ENCODE measurements at regions not wholly inside any gene's neighbourhood (a gene's known extent, or its start where the extent isn't known, plus 50 kb on each side); places are given as distances from the start of the nearest gene placed in this dataset.

GRCh38 chr4:41806807-41807206 lies 58.3 kb upstream of the PHOX2B start:
- in situ Hi-C loops (cut with HindIII; ENCODE audit: low pct_unique_long_range_greater_than_20kb, low sequenced_read_pairs): no loop called here
- DNase-seq (ENCODE audit: low read depth): no peak

- in situ Hi-C loops (cut with HindIII; ENCODE audit: low pct_unique_long_range_greater_than_20kb, low sequenced_read_pairs): no loop called here
- DNase-seq (ENCODE audit: low read depth): no peak
Measured at GRCh38 chr4:41802590-41802989, 54.1 kb upstream of the PHOX2B start.

GRCh38 chr4:41799126-41799525 lies 50.6 kb upstream of the PHOX2B start:
- DNase-seq (ENCODE audit: low read depth): no peak
- in situ Hi-C loops (cut with HindIII; ENCODE audit: low pct_unique_long_range_greater_than_20kb, low sequenced_read_pairs): no loop called here
